GM18508 (cell line): ENCODE measurements at regions not wholly inside any gene's neighbourhood (a gene's known extent, or its start where the extent isn't known, plus 50 kb on each side); places are given as distances from the start of the nearest gene placed in this dataset.
"Not testable (repeated sequence)": the region's sequence is repeated elsewhere in the genome, so short reads cannot be mapped to it uniquely, and the experiment has no call there.

Experiments used
- ATAC-seq: cut with Tn5 transposase; IDR thresholded peaks from one replicate; pipeline ENCODE4 v1.9.1; 2021; ENCODE audit warnings: moderate number of reproducible peaks; ENCODE audit not compliant: insufficient read depth, unreplicated experiment

GRCh38 chr15:45862034-45862433, 227.2 kb downstream of the SQOR start:
- ATAC-seq, result no peak

GRCh38 chr15:45863881-45864580, 229.2 kb downstream of the SQOR start:
- ATAC-seq, result no peak

GRCh38 chr15:45866616-45867015, 231.8 kb downstream of the SQOR start:
- ATAC-seq, result no peak

- no peak for ATAC-seq
Measured at GRCh38 chr15:45867281-45867680, 232.5 kb downstream of the SQOR start.

GRCh38 chr15:45868109-45868691, 233.4 kb downstream of the SQOR start:
- no peak for ATAC-seq

GRCh38 chr15:45869034-45869668, 234.3 kb downstream of the SQOR start:
- no peak for ATAC-seq

- ATAC-seq, result no peak
Measured at GRCh38 chr15:45871121-45871855, 236.5 kb downstream of the SQOR start.

GRCh38 chr15:45873781-45874180, 239.0 kb downstream of the SQOR start:
- no peak for ATAC-seq

- not testable (repeated sequence) for ATAC-seq
Measured at GRCh38 chr15:45874566-45874965, 239.7 kb downstream of the SQOR start.

GRCh38 chr15:45884289-45884688, 249.5 kb downstream of the SQOR start:
- ATAC-seq, result no peak

- ATAC-seq, result no peak
Measured at GRCh38 chr15:45884755-45885445, 250.1 kb downstream of the SQOR start.

GRCh38 chr15:45885801-45886200, 251.0 kb downstream of the SQOR start:
- ATAC-seq, result no peak

GRCh38 chr15:45891766-45892165, 256.9 kb downstream of the SQOR start:
- ATAC-seq, result no peak

- ATAC-seq, result no peak
Measured at GRCh38 chr15:45892182-45892581, 257.4 kb downstream of the SQOR start.

GRCh38 chr15:45903283-45903682, 268.5 kb downstream of the SQOR start:
- ATAC-seq, result no peak

- no peak for ATAC-seq
Measured at GRCh38 chr15:45904019-45904418, 269.2 kb downstream of the SQOR start.

- no peak for ATAC-seq
Measured at GRCh38 chr15:45906230-45906629, 271.4 kb downstream of the SQOR start.

GRCh38 chr15:45910671-45911070, 275.8 kb downstream of the SQOR start:
- no peak for ATAC-seq

- ATAC-seq, result no peak
Measured at GRCh38 chr15:45913451-45913850, 278.6 kb downstream of the SQOR start.

- no peak for ATAC-seq
Measured at GRCh38 chr15:45914425-45914824, 279.6 kb downstream of the SQOR start.
